ENCODE measurements at regions not wholly inside any gene's neighbourhood (a gene's known extent, or its start where the extent isn't known, plus 50 kb on each side); places are given as distances from the start of the nearest gene placed in this dataset.

DNA sequence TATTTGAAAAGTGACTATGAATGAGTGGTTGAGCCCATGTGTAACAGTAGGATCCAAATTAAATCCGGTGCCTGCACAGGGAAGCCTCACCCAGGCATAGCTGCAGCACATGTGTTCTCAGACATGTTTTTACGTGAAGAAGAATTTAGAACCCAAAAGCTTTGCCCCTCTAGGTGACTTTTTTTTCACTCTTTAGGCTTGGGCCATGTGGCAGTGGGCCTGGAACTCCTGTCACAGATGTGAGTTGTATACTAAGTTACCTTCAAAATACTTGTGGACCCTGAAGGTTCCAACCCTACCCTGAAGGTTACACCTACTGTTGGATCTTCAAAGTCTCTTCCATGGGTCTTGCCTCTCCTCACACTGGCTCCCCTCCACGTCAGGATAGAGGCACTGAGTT lies 146.6 kb downstream of the GAS1 start:
- Mint-ChIP-seq H3K4me3 (no peak overlapping the region), H3K9me3 (peaks cover 7 to 8% of the 10 kb centered on the region in 2 donors), H3K27ac (no peak overlapping the region), H3K27me3 (peaks cover 15 to 34% of the 10 kb centered on the region in 2 donors), H3K4me1 (ENCODE audit: low read depth in 2 of 2) (no peaks in the 10 kb centered on the region), H3K36me3 (ENCODE audit: insufficient read depth) (no peaks in the 10 kb centered on the region)
- DNase-seq (no peak), ATAC-seq (replicated peaks) (no peak)

GRCh38 chr9:86798966-86799365 lies 148.3 kb downstream of the GAS1 start:
- Mint-ChIP-seq H3K27ac (no peak overlapping the region), H3K4me1 (ENCODE audit: low read depth in 2 of 2) (no peaks in the 10 kb centered on the region), H3K4me3 (no peak overlapping the region), H3K36me3 (ENCODE audit: insufficient read depth) (no peaks in the 10 kb centered on the region), H3K27me3 (peaks cover 23 to 46% of the 10 kb centered on the region in 2 donors), H3K9me3 (peaks cover 7 to 8% of the 10 kb centered on the region in 2 donors)
- ATAC-seq (replicated peaks): no peak
- no peak for DNase-seq

- Mint-ChIP-seq H3K4me3 (no peak overlapping the region), H3K27ac (no peak overlapping the region), H3K36me3 (ENCODE audit: insufficient read depth) (no peaks in the 10 kb centered on the region), H3K27me3 (peaks cover 36 to 62% of the 10 kb centered on the region in 2 donors), H3K4me1 (ENCODE audit: low read depth in 2 of 2) (no peaks in the 10 kb centered on the region), H3K9me3 (no peaks in the 10 kb centered on the region)
- DNase-seq: no peak
- ATAC-seq (replicated peaks): no peak
Observed at GRCh38 chr9:86796666-86797065, 150.6 kb downstream of the GAS1 start.

GRCh38 chr9:86795823-86796553 lies 151.3 kb downstream of the GAS1 start:
- no peaks in the 10 kb centered on the region for H3K36me3 Mint-ChIP-seq (ENCODE audit: insufficient read depth)
- no peaks in the 10 kb centered on the region for H3K9me3 Mint-ChIP-seq
- DNase-seq (no peak), ATAC-seq (replicated peaks) (no peak)
- peaks cover 42 to 69% of the 10 kb centered on the region in 2 donors for H3K27me3 Mint-ChIP-seq
- H3K4me1 Mint-ChIP-seq (ENCODE audit: low read depth in 2 of 2): no peaks in the 10 kb centered on the region
- no peak overlapping the region for H3K27ac Mint-ChIP-seq
- H3K4me3 Mint-ChIP-seq: no peak overlapping the region

- no peaks in the 10 kb centered on the region for H3K36me3 Mint-ChIP-seq (ENCODE audit: insufficient read depth)
- H3K27me3 Mint-ChIP-seq: peaks cover 51 to 78% of the 10 kb centered on the region in 2 donors
- no peaks in the 10 kb centered on the region for H3K4me1 Mint-ChIP-seq (ENCODE audit: low read depth in 2 of 2)
- ATAC-seq (replicated peaks) (no peak), DNase-seq (no peak)
- H3K4me3 Mint-ChIP-seq: no peak overlapping the region
- no peaks in the 10 kb centered on the region for H3K9me3 Mint-ChIP-seq
- no peak overlapping the region for H3K27ac Mint-ChIP-seq
Observed at GRCh38 chr9:86795047-86795442, 152.3 kb downstream of the GAS1 start.

- no peaks in the 10 kb centered on the region for H3K9me3 Mint-ChIP-seq
- DNase-seq: no peak
Observed at GRCh38 chr9:86794391-86795046, 152.8 kb downstream of the GAS1 start.

DNA sequence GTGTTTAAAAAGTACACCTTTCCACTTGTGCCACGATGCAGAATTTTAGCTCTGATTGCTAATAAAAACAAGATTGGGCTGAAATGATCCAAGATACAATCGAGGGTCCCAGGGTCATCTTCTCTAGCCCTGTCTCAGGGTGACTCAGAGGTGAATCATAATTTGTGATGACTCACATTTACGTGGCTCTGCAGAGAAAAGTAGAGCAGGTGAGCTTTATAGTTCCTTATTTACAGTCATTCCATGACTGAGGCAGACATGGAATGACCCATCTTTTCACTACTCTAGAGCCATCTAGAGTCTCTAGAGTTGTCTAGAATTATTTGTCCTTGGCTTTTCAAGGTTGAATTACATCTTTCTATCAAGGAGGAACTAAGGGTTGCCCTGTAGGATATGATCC lies 155.2 kb downstream of the GAS1 start:
- H3K4me3 Mint-ChIP-seq: no peak overlapping the region
- H3K4me1 Mint-ChIP-seq (ENCODE audit: low read depth in 2 of 2): no peaks in the 10 kb centered on the region
- H3K27ac Mint-ChIP-seq: no peak overlapping the region
- no peak for ATAC-seq (replicated peaks)
- peaks cover 3% of the 10 kb centered on the region for H3K36me3 Mint-ChIP-seq (ENCODE audit: insufficient read depth)
- no peaks in the 10 kb centered on the region for H3K9me3 Mint-ChIP-seq
- H3K27me3 Mint-ChIP-seq: peaks cover 62 to 69% of the 10 kb centered on the region in 2 donors
- DNase-seq: no peak

More at GRCh38 chr9:86794391-86795046, 152.8 kb downstream of the GAS1 start:
- ATAC-seq (replicated peaks): no peak
- no peaks in the 10 kb centered on the region for H3K36me3 Mint-ChIP-seq (ENCODE audit: insufficient read depth)
- no peak overlapping the region for H3K4me3 Mint-ChIP-seq
- H3K4me1 Mint-ChIP-seq (ENCODE audit: low read depth in 2 of 2): no peaks in the 10 kb centered on the region
- peaks cover 53 to 76% of the 10 kb centered on the region in 2 donors for H3K27me3 Mint-ChIP-seq
- no peak overlapping the region for H3K27ac Mint-ChIP-seq

- H3K4me3 Mint-ChIP-seq: no peak overlapping the region
- no peaks in the 10 kb centered on the region for H3K9me3 Mint-ChIP-seq
- peaks cover 59 to 64% of the 10 kb centered on the region in 2 donors for H3K27me3 Mint-ChIP-seq
- peaks cover 3% of the 10 kb centered on the region for H3K36me3 Mint-ChIP-seq (ENCODE audit: insufficient read depth)
- ATAC-seq (replicated peaks): no peak
- H3K27ac Mint-ChIP-seq: no peak overlapping the region
- no peak for DNase-seq
- H3K4me1 Mint-ChIP-seq (ENCODE audit: low read depth in 2 of 2): no peaks in the 10 kb centered on the region
Observed at GRCh38 chr9:86790805-86791204, 156.5 kb downstream of the GAS1 start.

DNA sequence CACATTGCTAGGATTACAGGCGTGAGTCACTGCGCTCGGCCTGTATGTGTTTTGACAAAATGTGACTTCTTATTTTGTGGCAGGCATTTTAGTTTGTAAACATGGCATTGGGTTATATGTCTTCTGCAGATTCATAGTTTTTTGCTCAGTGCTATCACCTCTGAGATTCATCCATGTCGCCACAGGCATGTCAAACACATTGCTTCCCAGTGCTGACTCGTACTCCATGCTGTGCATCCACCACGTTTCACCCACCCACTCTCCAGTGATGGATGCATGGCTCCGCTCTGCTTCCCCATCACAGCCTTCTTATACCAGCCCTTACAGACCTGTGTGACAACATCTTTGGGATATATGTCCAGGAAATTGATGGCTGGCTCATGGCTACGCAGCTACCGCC lies 158.8 kb downstream of the GAS1 start:
- peaks cover 3% of the 10 kb centered on the region for H3K36me3 Mint-ChIP-seq (ENCODE audit: insufficient read depth)
- no peak for ATAC-seq (replicated peaks)
- H3K27ac Mint-ChIP-seq: no peak overlapping the region
- DNase-seq: no peak
- H3K4me1 Mint-ChIP-seq (ENCODE audit: low read depth in 2 of 2): no peaks in the 10 kb centered on the region
- no peak overlapping the region for H3K4me3 Mint-ChIP-seq
- H3K27me3 Mint-ChIP-seq: peaks cover 63 to 66% of the 10 kb centered on the region in 2 donors
- H3K9me3 Mint-ChIP-seq: no peaks in the 10 kb centered on the region

GRCh38 chr9:86783884-86784283 lies 163.4 kb downstream of the GAS1 start:
- Mint-ChIP-seq H3K4me1 (ENCODE audit: low read depth in 2 of 2) (no peaks in the 10 kb centered on the region), H3K27me3 (peaks cover 48 to 56% of the 10 kb centered on the region in 2 donors), H3K36me3 (ENCODE audit: insufficient read depth) (peaks cover 3% of the 10 kb centered on the region), H3K27ac (no peak overlapping the region), H3K4me3 (no peak overlapping the region), H3K9me3 (no peaks in the 10 kb centered on the region)
- DNase-seq (no peak), ATAC-seq (replicated peaks) (no peak)

- no peak overlapping the region for H3K27ac Mint-ChIP-seq
- ATAC-seq (replicated peaks) (no peak), DNase-seq (no peak)
- no peaks in the 10 kb centered on the region for H3K4me1 Mint-ChIP-seq (ENCODE audit: low read depth in 2 of 2)
- H3K27me3 Mint-ChIP-seq: peaks cover 49 to 60% of the 10 kb centered on the region in 2 donors
- peaks cover 3% of the 10 kb centered on the region for H3K36me3 Mint-ChIP-seq (ENCODE audit: insufficient read depth)
- no peaks in the 10 kb centered on the region for H3K9me3 Mint-ChIP-seq
- H3K4me3 Mint-ChIP-seq: no peak overlapping the region
Observed at GRCh38 chr9:86782831-86783230, 164.5 kb downstream of the GAS1 start.

GRCh38 chr9:86778761-86779160 lies 168.5 kb downstream of the GAS1 start:
- no peaks in the 10 kb centered on the region for H3K36me3 Mint-ChIP-seq (ENCODE audit: insufficient read depth)
- DNase-seq (no peak), ATAC-seq (replicated peaks) (no peak)
- peaks cover 25 to 38% of the 10 kb centered on the region in 2 donors for H3K27me3 Mint-ChIP-seq
- no peak overlapping the region for H3K4me3 Mint-ChIP-seq
- no peaks in the 10 kb centered on the region for H3K9me3 Mint-ChIP-seq
- H3K4me1 Mint-ChIP-seq (ENCODE audit: low read depth in 2 of 2): no peaks in the 10 kb centered on the region
- H3K27ac Mint-ChIP-seq: no peak overlapping the region

DNA sequence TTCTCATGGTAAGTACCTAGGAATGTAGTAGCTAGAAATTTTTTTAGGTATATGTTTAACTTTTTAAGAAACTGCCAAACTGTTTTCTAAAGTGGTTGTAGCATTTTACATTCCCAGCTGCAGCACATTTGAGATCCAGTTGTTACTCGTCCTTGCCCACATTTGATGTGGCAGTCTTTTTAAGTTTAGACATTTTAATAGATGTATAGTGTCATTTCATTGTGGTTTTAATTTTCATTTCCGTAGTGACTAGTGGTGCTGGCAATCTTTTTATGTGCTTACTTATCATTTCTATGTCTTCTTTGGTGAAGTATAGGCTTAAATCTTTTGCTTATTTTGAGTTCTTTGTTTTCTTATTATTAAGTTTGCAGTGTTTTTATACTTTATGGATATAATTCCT lies 171.6 kb downstream of the GAS1 start:
- Mint-ChIP-seq H3K27me3 (peaks cover 20 to 28% of the 10 kb centered on the region in 2 donors), H3K27ac (no peak overlapping the region), H3K4me1 (ENCODE audit: low read depth in 2 of 2) (no peaks in the 10 kb centered on the region), H3K9me3 (no peaks in the 10 kb centered on the region), H3K4me3 (no peak overlapping the region), H3K36me3 (ENCODE audit: insufficient read depth) (no peaks in the 10 kb centered on the region)
- ATAC-seq (replicated peaks) (no peak), DNase-seq (no peak)

DNA sequence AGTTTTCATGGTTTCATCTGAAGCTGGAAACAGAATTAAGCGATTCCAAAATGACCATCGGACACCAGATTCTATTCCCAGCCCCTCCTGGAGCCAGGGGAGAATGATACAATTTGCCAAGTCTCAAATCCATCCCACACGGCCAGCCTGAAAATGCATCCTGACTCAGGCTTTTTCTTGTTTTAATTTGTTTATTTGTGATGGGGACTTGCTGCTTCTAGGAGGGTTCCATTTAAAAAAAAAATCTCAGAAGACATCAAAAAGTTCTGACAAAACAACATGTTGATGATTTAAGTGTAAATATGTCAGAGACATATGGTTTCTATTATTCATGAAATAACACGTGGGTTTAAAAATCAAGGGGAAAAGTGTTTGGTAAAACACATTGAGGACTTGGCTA lies 173.2 kb downstream of the GAS1 start:
- H3K27me3 Mint-ChIP-seq: peaks cover 22 to 24% of the 10 kb centered on the region in 2 donors

More for the DNA sequence above, 173.2 kb downstream of the GAS1 start:
- no peaks in the 10 kb centered on the region for H3K4me1 Mint-ChIP-seq (ENCODE audit: low read depth in 2 of 2)
- H3K4me3 Mint-ChIP-seq: no peak overlapping the region
- no peaks in the 10 kb centered on the region for H3K36me3 Mint-ChIP-seq (ENCODE audit: insufficient read depth)
- H3K9me3 Mint-ChIP-seq: no peaks in the 10 kb centered on the region
- DNase-seq: no peak
- ATAC-seq (replicated peaks): no peak
- no peak overlapping the region for H3K27ac Mint-ChIP-seq

All from effector memory CD8-positive, alpha-beta T cell (primary cell).